ENCODE measurements at regions not wholly inside any gene's neighbourhood (a gene's known extent, or its start where the extent isn't known, plus 50 kb on each side); places are given as distances from the start of the nearest gene placed in this dataset.

- Histone ChIP-seq H3K36me3 (no peaks in the 10 kb centered on the region), H3K4me3 (no peak overlapping the region), H3K9me3 (no peaks in the 10 kb centered on the region), H3K27me3 (no peaks in the 10 kb centered on the region), H3K4me1 (no peaks in the 10 kb centered on the region), H3K27ac (no peak overlapping the region)
- TF ChIP-seq POLR2A (IDR thresholded peaks at IDR 0.05) (no peak), CTCF (IDR thresholded peaks at IDR 0.05) (no peak)
- intact Hi-C loops (cut with DNase I; ENCODE audit: low total_unique reads): no loop called here
- no peak for DNase-seq
Observed at GRCh38 chr3:22609139-22609538, 594.0 kb upstream of the UBE2E2 start.

DNA sequence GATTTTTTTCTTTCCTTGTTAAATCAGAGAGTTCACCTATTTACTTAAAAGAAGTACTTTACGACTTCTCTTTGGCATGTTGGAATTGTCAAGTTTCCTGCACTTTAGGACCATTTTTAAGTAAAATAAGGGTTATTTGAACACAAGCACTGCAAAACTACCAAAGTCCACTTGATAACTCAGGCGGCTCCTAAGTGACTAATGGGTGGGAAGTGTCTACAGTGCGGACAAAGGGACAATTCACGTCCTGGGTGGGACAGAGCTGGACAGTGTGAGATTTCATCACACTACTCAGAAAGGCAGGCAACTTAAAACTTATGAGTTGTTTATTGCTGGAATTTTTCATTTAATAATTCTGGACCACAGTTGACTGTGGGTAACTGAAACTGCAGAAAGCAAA lies 590.2 kb upstream of the UBE2E2 start:
- Histone ChIP-seq H3K9me3 (no peaks in the 10 kb centered on the region), H3K27me3 (no peaks in the 10 kb centered on the region), H3K27ac (no peak overlapping the region), H3K36me3 (no peaks in the 10 kb centered on the region), H3K4me1 (no peaks in the 10 kb centered on the region), H3K4me3 (no peak overlapping the region)
- DNase-seq: no peak
- TF ChIP-seq POLR2A (IDR thresholded peaks at IDR 0.05) (no peak), CTCF (IDR thresholded peaks at IDR 0.05) (no peak)
- intact Hi-C loops (cut with DNase I; ENCODE audit: low total_unique reads): no loop called here

- DNase-seq: no peak
- Histone ChIP-seq H3K36me3 (no peaks in the 10 kb centered on the region), H3K4me3 (no peak overlapping the region), H3K27me3 (no peaks in the 10 kb centered on the region), H3K4me1 (no peaks in the 10 kb centered on the region), H3K27ac (no peak overlapping the region), H3K9me3 (no peaks in the 10 kb centered on the region)
- TF ChIP-seq POLR2A (IDR thresholded peaks at IDR 0.05): no peak
- no peak for TF ChIP-seq CTCF (IDR thresholded peaks at IDR 0.05)
- intact Hi-C loops (cut with DNase I; ENCODE audit: low total_unique reads): no loop called here
Observed at GRCh38 chr3:22615790-22616189, 587.3 kb upstream of the UBE2E2 start.

- H3K27ac ChIP-seq: no peak overlapping the region
- no peaks in the 10 kb centered on the region for H3K4me1 ChIP-seq
- H3K4me3 ChIP-seq: no peak overlapping the region
- intact Hi-C loops (cut with DNase I; ENCODE audit: low total_unique reads): no loop called here
- TF ChIP-seq POLR2A (IDR thresholded peaks at IDR 0.05) (no peak), CTCF (IDR thresholded peaks at IDR 0.05) (no peak)
- no peaks in the 10 kb centered on the region for H3K9me3 ChIP-seq
- H3K27me3 ChIP-seq: no peaks in the 10 kb centered on the region
- DNase-seq: no peak
- no peaks in the 10 kb centered on the region for H3K36me3 ChIP-seq
Observed at GRCh38 chr3:22617372-22617771, 585.8 kb upstream of the UBE2E2 start.

- Histone ChIP-seq H3K9me3 (no peaks in the 10 kb centered on the region), H3K4me1 (no peaks in the 10 kb centered on the region), H3K36me3 (no peaks in the 10 kb centered on the region), H3K4me3 (no peak overlapping the region), H3K27ac (no peak overlapping the region), H3K27me3 (no peaks in the 10 kb centered on the region)
- no peak for DNase-seq
- TF ChIP-seq CTCF (IDR thresholded peaks at IDR 0.05) (no peak), POLR2A (IDR thresholded peaks at IDR 0.05) (no peak)
- intact Hi-C loops (cut with DNase I; ENCODE audit: low total_unique reads): no loop called here
Observed at GRCh38 chr3:22620498-22620897, 582.6 kb upstream of the UBE2E2 start.
